MM.1S (cell line): ENCODE measurements at regions not wholly inside any gene's neighbourhood (a gene's known extent, or its start where the extent isn't known, plus 50 kb on each side); places are given as distances from the start of the nearest gene placed in this dataset.

Experiments used
- DNase-seq: peaks from one replicate; pipeline ENCODE4 v3.0.0-alpha.2; 2015
- H2AFZ ChIP-seq: fragments of 300-600 bp; sonication (generic); 2 replicates; pipeline ENCODE4 v1.6.0; 2016; ENCODE audit warnings: antibody characterized with exemption, low read length
- H3F3A ChIP-seq: fragments of 300-600 bp; sonication (generic); 2 replicates; pipeline ENCODE4 v1.6.1; 2016; ENCODE audit warnings: mild to moderate bottlenecking, antibody characterized with exemption, low read length, moderate library complexity, mixed read lengths; ENCODE audit not compliant: insufficient read depth
- H3K27ac ChIP-seq: fragments of 300-600 bp; sonication (generic); 2 replicates; pipeline ENCODE4 v1.5.1; 2016; ENCODE audit warnings: mild to moderate bottlenecking, low read length
- H3K27me3 ChIP-seq: fragments of 300-600 bp; sonication (generic); replicated peaks from 2 replicates; pipeline ENCODE4 v1.6.0; 2016; ENCODE audit warnings: low read length; ENCODE audit not compliant: insufficient read depth
- H3K36me3 ChIP-seq: fragments of 300-600 bp; sonication (generic); replicated peaks from 2 replicates; pipeline ENCODE4 v1.6.1; 2016; ENCODE audit warnings: mild to moderate bottlenecking, low read length, mixed read lengths; ENCODE audit not compliant: insufficient read depth
- H3K4me1 ChIP-seq: fragments of 300-600 bp; sonication (generic); 2 replicates; pipeline ENCODE4 v1.6.1; 2016; ENCODE audit warnings: low read length, mixed read lengths
- H3K4me2 ChIP-seq: fragments of 300-600 bp; sonication (generic); 2 replicates; pipeline ENCODE4 v1.6.0; 2016; ENCODE audit warnings: low read depth, low read length
- H3K4me3 ChIP-seq: fragments of 300-600 bp; sonication (generic); 2 replicates; pipeline ENCODE4 v1.5.1; 2016; ENCODE audit warnings: low read length, mixed read lengths
- H3K79me2 ChIP-seq: fragments of 300-600 bp; sonication (generic); 2 replicates; pipeline ENCODE4 v1.6.1; 2016; ENCODE audit warnings: mixed run types, low read length, mixed read lengths
- H3K9ac ChIP-seq: fragments of 300-600 bp; sonication (generic); 2 replicates; pipeline ENCODE4 v1.6.1; 2016; ENCODE audit warnings: low read length, mixed read lengths
- H3K9me2 ChIP-seq: fragments of 300-600 bp; sonication (generic); replicated peaks from 2 replicates; pipeline ENCODE4 v1.6.1; 2016; ENCODE audit warnings: mild to moderate bottlenecking, low read length, mixed read lengths; ENCODE audit not compliant: insufficient read depth
- H3K9me3 ChIP-seq: fragments of 300-600 bp; sonication (generic); replicated peaks from 2 replicates; pipeline ENCODE4 v1.6.1; 2016; ENCODE audit warnings: mild to moderate bottlenecking, low read length, mixed read lengths; ENCODE audit not compliant: insufficient read depth
- H4K20me1 ChIP-seq: fragments of 300-600 bp; sonication (generic); 2 replicates; pipeline ENCODE4 v1.6.1; 2016; ENCODE audit warnings: mild to moderate bottlenecking, low read length, moderate library complexity, mixed read lengths; ENCODE audit not compliant: insufficient read depth
- EZH2 ChIP-seq: fragments of 300-600 bp; sonication (generic); optimal IDR thresholded peaks from 2 replicates; pipeline ENCODE3; 2017; ENCODE audit warnings: low read depth, mild to moderate bottlenecking, antibody characterized with exemption, low read length, mixed read lengths
- EZH2phosphoT487 ChIP-seq: fragments of 300-600 bp; sonication (generic); IDR thresholded peaks from 2 replicates; pipeline ENCODE4 v1.6.1; 2018; ENCODE audit warnings: antibody characterized with exemption, low read length
- TF ChIP-seq, protein P1 (sequence below): fragments of 300-600 bp; sonication (generic); IDR thresholded peaks from 2 replicates; pipeline ENCODE4 v1.5.1; 2016; ENCODE audit warnings: antibody characterized with exemption, low read length, mixed read lengths

DNA sequence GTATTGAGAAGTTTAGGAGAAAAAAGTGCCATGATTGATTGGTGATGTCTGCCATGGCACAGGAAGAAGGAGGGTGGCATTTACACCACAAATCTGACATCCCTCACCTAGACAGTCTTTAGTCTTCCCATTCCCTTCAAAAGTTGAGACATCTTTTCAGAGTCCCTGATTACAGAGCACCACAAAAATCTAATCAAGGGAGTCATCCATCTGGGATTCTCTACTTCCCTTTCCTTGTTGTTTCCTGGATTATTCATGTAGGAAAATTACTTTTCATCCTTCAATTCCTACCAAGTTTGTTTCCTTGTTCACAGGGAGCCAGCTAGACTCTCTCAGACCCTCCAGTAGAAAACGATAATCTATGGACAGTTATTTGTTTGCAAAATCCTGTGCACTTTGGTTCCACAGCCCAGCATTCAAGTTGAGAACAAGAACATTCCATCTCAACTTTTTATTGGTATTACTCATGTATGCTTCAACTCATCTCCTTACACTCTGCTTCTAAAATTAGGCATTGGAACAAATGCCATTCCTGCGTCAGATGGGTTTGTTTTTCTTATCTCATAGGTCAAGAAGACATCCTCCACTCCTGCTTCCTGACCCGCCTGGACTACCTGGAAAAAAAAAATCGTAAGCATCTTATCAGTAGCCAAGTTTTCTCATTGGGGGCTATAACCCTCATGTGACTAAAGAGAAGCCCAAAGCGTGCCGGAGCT is 259.9 kb downstream of the FOXO1 start:
- H2AFZ ChIP-seq, result no peak overlapping the region
- no peaks in the 10 kb centered on the region for H3K27me3 ChIP-seq
- H3K9me2 ChIP-seq, result no peaks in the 10 kb centered on the region
- H3K4me2 ChIP-seq, result no peak overlapping the region
- H3K27ac ChIP-seq, result no peak overlapping the region
- no peaks in the 10 kb centered on the region for H4K20me1 ChIP-seq
- H3K4me3 ChIP-seq, result no peak overlapping the region
- no peaks in the 10 kb centered on the region for H3K4me1 ChIP-seq
- no peaks in the 10 kb centered on the region for H3F3A ChIP-seq
- TF ChIP-seq EZH2phosphoT487 (no peak), EZH2 (no peak)
- TF ChIP-seq, protein P1, sequence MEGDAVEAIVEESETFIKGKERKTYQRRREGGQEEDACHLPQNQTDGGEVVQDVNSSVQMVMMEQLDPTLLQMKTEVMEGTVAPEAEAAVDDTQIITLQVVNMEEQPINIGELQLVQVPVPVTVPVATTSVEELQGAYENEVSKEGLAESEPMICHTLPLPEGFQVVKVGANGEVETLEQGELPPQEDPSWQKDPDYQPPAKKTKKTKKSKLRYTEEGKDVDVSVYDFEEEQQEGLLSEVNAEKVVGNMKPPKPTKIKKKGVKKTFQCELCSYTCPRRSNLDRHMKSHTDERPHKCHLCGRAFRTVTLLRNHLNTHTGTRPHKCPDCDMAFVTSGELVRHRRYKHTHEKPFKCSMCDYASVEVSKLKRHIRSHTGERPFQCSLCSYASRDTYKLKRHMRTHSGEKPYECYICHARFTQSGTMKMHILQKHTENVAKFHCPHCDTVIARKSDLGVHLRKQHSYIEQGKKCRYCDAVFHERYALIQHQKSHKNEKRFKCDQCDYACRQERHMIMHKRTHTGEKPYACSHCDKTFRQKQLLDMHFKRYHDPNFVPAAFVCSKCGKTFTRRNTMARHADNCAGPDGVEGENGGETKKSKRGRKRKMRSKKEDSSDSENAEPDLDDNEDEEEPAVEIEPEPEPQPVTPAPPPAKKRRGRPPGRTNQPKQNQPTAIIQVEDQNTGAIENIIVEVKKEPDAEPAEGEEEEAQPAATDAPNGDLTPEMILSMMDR, result no peak
- no peaks in the 10 kb centered on the region for H3K36me3 ChIP-seq
- no peaks in the 10 kb centered on the region for H3K9me3 ChIP-seq
- H3K79me2 ChIP-seq, result no peaks in the 10 kb centered on the region
- no peak for DNase-seq
- H3K9ac ChIP-seq, result no peak overlapping the region

DNA sequence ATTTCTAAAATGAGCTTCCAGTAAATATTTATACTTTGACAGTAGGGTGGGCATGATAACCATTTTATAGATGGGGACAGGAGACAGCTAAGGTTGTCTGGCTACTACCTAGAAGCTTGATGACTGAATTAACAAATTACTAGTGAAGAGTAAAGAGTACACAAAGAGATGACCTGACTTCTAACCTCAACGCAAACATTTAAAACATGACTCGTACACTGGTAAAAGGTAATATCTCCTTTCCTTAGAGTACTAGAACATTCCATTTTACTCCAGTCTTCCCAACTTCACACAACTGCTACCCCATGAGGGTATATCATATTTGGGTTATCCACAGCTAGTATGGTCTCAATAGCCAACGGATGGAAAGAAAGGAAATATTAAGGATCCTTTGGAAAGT is 258.9 kb downstream of the FOXO1 start:
- no peaks in the 10 kb centered on the region for H3F3A ChIP-seq
- no peak overlapping the region for H3K9ac ChIP-seq
- no peak overlapping the region for H3K4me3 ChIP-seq
- no peaks in the 10 kb centered on the region for H3K79me2 ChIP-seq
- H3K27me3 ChIP-seq, result no peaks in the 10 kb centered on the region
- H4K20me1 ChIP-seq, result no peaks in the 10 kb centered on the region
- no peak overlapping the region for H3K27ac ChIP-seq
- H3K9me3 ChIP-seq, result no peaks in the 10 kb centered on the region
- no peaks in the 10 kb centered on the region for H3K9me2 ChIP-seq
- DNase-seq, result no peak
- H2AFZ ChIP-seq, result no peak overlapping the region
- TF ChIP-seq EZH2phosphoT487, result no peak
- no peak for TF ChIP-seq EZH2
- TF ChIP-seq, protein P1, result no peak
- no peaks in the 10 kb centered on the region for H3K4me1 ChIP-seq
- no peaks in the 10 kb centered on the region for H3K36me3 ChIP-seq
- no peak overlapping the region for H3K4me2 ChIP-seq

DNA sequence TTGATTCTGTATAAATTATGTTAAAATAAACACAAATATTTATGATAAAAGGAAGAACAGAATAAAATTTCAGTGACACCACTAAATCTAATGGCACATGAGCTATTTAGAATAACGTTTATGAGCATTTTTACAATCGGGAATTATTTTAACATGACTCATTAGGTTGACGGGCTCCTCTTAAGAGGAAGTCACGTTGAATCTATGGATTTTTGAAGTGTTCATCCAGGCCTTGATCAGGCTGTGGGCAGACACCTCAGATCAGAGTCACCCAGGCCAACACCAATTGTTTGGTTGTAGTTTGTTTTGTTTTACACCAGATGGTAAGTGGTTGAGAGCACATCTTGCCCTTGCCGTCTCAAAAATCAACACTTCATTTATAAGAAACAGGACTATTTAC is 257.8 kb downstream of the FOXO1 start:
- Histone ChIP-seq H3K36me3 (no peaks in the 10 kb centered on the region), H3K9me2 (no peaks in the 10 kb centered on the region), H3K27me3 (no peaks in the 10 kb centered on the region), H3K79me2 (no peaks in the 10 kb centered on the region), H4K20me1 (no peaks in the 10 kb centered on the region), H3K9me3 (no peaks in the 10 kb centered on the region), H3F3A (no peaks in the 10 kb centered on the region), H2AFZ (no peak overlapping the region), H3K4me1 (no peaks in the 10 kb centered on the region), H3K27ac (no peak overlapping the region), H3K4me3 (no peak overlapping the region), H3K9ac (no peak overlapping the region), H3K4me2 (no peak overlapping the region)
- DNase-seq, result no peak
- no peak for TF ChIP-seq EZH2
- TF ChIP-seq EZH2phosphoT487, result no peak
- TF ChIP-seq, protein P1, result no peak
